ENCODE measurements at regions not wholly inside any gene's neighbourhood (a gene's known extent, or its start where the extent isn't known, plus 50 kb on each side); places are given as distances from the start of the nearest gene placed in this dataset.

DNA sequence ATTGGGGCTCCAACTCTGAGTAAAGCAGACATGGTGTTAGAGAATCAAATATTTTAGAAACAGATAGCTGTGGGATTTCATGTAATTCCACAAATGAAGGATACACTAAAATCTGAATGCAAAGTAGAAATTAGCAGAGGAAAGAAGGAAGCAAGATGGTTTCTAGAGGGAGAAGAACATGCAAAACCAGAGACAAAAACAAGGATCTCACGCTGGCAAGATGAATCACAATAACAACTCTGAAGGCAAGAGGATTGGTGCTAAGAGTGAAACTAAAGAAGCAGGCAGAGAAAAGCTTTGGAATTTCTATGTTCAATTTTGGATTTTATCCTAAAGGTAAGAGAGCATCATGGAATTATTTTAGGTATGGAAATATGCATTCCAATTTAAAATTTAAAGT lies 857.2 kb upstream of the COX7C start:
- TF ChIP-seq CREM (CRISPR knock-in tag; IDR thresholded peaks at IDR 0.05) = no peak
- no peak for TF ChIP-seq OVOL2 (CRISPR knock-in tag; IDR thresholded peaks at IDR 0.05; ENCODE audit: borderline replicate concordance)
- TF ChIP-seq CTCF (IDR thresholded peaks at IDR 0.05) = no peak
- TF ChIP-seq MYBL2 (CRISPR knock-in tag; IDR thresholded peaks at IDR 0.05) = no peak
